ENCODE measurements at regions not wholly inside any gene's neighbourhood (a gene's known extent, or its start where the extent isn't known, plus 50 kb on each side); places are given as distances from the start of the nearest gene placed in this dataset.

DNA sequence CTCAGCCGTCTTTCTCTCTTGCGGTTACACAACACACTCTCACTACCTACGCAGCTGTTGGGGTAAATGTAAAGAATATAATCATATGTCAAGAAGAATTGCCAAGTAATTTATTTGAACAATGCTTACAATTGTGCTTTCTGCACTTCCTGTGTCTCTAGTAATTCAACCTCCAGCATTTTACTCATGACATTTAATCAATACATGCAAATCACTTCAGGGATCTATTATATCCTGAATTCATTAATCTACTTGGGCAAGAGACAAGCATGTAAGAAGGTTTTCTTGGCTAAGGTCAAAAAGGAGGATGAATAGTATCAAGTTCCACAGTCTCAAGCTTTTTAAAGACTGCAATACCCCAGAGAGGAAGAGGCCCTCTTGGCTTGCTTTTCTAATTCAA lies 562.9 kb upstream of the ADARB2 start:
- DNase-seq: no peak

GRCh38 chr10:2296179-2296891 lies 559.0 kb upstream of the ADARB2 start:
- DNase-seq: no peak

DNA sequence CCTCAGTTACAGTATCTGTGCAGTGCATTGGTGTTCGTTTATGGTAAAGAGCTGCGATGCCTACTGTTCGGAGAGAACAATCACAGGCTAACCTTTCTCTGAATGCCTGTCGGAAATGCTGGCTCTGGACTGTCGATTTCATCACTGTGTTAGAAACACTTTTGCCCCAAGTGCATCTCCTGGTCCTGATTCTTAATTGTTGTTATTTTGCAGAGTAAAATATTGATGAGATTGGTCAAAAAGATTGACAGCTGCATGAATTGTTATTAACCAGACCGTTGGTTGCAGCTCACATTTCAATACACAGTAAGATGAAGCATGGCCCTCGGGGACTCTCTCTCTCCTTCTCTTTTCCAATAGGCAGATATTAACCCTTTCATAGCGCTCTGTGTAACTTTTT lies 557.4 kb upstream of the ADARB2 start:
- DNase-seq: no peak

DNA sequence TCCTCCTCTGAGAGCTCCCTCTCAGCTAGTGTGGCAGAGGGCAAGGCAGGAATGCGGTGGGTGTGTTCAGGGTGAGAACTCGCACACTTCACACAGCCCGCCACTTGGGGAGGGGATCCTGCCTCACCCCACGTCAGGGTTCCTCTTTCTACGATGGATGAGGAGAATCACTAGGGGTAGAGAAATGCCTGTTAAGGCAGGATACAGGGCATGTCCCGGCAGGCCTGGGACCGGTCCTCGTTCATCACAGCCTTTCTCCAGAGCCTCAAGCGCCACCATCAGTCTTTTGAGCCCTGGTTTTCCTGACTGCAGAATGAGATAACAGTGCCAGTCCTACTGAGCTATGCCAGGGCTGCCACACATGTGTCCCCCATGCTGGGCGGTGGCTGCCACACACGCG lies 546.7 kb upstream of the ADARB2 start:
- no peak for DNase-seq

- no peak for DNase-seq
These were observed 544.9 kb upstream of the ADARB2 start for GRCh38 chr10:2282202-2282601.

DNA sequence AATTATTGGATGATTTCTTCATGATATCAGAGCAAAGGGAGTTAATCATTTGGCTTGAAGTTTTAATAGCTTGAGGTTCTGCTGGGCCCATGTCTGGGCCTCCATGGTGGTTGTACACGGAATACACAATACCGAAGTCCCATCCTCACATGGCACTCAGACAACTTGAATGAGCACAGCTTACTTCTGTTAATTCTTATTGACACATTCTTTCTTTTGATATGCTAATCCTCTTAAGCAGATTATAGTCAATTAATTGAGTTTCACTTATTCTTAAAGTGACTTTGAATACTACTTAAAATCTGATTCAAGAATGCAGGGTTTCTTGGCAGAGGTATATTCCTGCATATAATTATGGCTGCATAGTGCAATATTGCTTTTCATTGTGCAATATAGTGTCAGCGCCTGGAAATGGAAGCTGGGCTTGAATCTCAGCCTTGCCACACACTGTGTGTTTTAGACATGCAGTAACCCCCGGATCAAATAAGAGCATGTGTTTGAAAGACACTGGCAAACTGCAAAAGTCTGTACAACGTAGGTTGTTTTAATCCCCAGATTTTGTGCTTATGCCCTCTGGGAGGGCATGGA lies 543.5 kb upstream of the ADARB2 start:
- no peak for DNase-seq

GRCh38 chr10:2279711-2280110 lies 542.4 kb upstream of the ADARB2 start:
- no peak for DNase-seq

- no peak for DNase-seq
These were observed 541.0 kb upstream of the ADARB2 start for GRCh38 chr10:2278363-2278762.

DNA sequence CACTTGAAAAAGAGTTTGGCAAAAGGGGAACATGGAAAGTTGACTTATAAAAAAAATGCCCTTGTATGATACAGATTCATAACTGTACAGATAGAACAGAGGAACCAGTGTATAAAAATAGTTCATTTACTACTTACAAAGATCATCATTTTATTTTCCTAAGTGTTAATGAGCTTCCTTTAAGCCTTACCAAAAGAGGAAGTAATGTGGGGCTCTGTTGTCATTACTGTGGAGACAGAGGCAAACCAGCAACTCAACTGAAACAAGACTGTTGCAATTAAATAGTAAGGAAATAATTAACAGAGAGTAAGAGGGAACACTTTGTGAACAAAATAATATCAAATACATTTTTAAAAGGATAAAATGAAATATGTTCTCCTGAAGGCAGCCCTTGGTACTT lies 526.2 kb upstream of the ADARB2 start:
- no peak for DNase-seq

DNA sequence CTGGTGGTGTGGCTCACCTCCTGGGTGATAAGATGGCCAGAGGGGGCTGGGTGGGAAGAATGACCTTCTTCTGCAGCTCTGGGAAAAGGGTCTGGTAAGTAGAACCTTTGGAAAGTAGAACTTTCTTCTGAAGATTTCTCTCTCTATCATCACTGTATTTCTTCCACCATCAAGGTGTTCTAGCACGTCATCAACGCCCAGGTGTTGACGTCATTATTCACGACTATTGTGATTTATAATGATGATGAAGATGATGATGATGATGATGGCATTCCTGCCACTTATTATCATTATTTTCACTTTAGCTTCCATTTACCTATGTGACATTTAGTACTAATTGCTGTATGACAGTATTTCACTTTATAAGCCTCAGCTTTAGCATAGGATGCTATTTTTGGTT lies 525.6 kb upstream of the ADARB2 start:
- no peak for DNase-seq

- DNase-seq: no peak
These were observed 525.0 kb upstream of the ADARB2 start for GRCh38 chr10:2262333-2262732.

GRCh38 chr10:2256241-2256640 lies 518.9 kb upstream of the ADARB2 start:
- DNase-seq: no peak

GRCh38 chr10:2252096-2252495 lies 514.8 kb upstream of the ADARB2 start:
- DNase-seq: no peak

GRCh38 chr10:2251631-2252030 lies 514.3 kb upstream of the ADARB2 start:
- no peak for DNase-seq

DNA sequence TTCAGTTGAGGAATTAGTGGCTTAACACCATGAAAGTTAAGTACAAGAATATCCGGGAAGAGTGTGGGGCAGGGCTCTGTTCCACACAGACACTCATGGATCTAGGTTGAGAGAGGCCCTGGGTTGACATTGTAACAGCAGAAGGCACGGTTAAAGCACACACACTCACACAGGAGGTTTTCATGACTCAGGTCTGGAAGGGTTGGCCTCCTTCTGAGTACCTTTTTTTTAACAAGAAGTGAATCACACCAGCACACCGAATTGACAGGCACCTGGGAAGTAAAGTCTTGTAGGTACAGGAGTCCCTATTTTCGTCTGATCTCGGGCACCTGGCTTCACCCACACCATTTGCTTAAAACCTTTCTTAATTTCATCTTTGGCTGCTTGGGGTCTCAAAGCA lies 509.4 kb upstream of the ADARB2 start:
- no peak for DNase-seq

GRCh38 chr10:2245580-2245979 lies 508.3 kb upstream of the ADARB2 start:
- DNase-seq: no peak

- DNase-seq: no peak
These were observed 507.1 kb upstream of the ADARB2 start for GRCh38 chr10:2244471-2244870.

DNA sequence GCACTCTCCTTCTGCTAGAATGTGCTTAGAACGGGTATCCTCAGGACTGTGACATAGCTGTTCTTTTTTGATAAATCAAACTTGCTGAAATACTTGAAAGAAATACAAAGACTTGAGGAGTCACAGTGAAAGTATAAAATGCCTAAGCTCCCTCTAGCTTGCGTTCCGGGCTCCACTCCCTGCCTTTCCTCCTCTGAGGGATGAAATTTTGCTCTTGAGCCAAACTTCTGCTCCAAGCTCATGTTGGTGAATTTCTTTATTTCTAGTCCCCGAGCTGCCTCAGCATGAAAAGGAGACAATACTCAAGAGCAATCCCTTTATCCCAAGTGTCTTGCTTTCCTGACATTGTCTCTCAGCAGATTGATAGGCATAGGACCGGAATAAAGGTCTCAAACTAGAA lies 499.6 kb upstream of the ADARB2 start:
- no peak for DNase-seq

GRCh38 chr10:2232479-2232878 lies 495.2 kb upstream of the ADARB2 start:
- no peak for DNase-seq

GRCh38 chr10:2230478-2230877 lies 493.2 kb upstream of the ADARB2 start:
- DNase-seq: no peak

- no peak for DNase-seq
These were observed 491.1 kb upstream of the ADARB2 start for GRCh38 chr10:2228320-2228901.

- DNase-seq: no peak
These were observed 488.3 kb upstream of the ADARB2 start for GRCh38 chr10:2225609-2226008.

DNA sequence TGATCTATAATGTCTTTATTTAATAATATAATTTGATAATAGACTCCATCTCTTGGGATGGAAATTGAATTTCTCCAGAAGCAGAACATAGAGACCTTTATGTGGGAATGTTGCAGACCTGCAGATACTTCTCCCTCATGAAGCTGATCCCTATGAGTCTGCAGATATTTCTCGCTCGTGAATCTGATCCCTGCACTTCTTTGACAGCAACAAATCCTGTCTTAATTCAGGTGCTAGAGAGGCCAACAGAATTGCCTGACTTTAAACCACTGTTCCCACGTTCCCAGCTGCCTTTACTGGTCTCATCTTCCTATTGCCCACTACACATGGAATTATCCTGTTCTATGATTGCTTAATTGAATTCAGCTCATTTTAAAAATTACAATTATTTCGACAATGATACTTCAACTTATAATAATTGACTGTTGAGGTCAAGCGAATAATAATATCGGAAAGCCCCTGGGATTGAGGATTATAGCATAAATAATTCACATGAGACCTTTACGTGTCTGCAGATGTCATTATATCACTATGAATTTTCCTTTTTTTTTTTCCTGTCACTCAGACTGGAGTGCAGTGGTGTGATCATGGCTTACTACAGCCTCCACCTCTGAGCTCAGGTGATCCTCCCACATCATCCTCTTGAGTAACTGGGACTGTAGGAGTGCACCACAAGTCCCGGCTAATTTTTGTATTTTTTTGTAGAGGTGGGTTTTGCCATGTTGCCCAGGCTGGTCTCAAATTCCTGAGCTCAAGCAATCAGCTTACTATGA lies 486.4 kb upstream of the ADARB2 start:
- no peak for DNase-seq

GRCh38 chr10:2222631-2223030 lies 485.3 kb upstream of the ADARB2 start:
- DNase-seq: no peak
